Large intestine (tissue), 3 donors: ENCODE measurements at regions not wholly inside any gene's neighbourhood (a gene's known extent, or its start where the extent isn't known, plus 50 kb on each side); places are given as distances from the start of the nearest gene placed in this dataset.
"Not testable (repeated sequence)": the region's sequence is repeated elsewhere in the genome, so short reads cannot be mapped to it uniquely, and the experiment has no call there.

Experiments
- DNase-seq, 2 donors: peaks; one replicate each; pipeline versions ENCODE4 v3.0.0 to v3.0.0-alpha.2; 2013
- H3K27ac ChIP-seq: one replicate; pipeline ENCODE4 v1.5.1; 2013; ENCODE audit warnings: low read length
- H3K27me3 ChIP-seq: 2 replicates; pipeline ENCODE4 v1.6.1; 2013; ENCODE audit warnings: low read length; ENCODE audit not compliant: control insufficient read depth, insufficient read depth
- H3K36me3 ChIP-seq: 2 replicates; pipeline ENCODE4 v1.6.1; 2013; ENCODE audit warnings: low read length; ENCODE audit not compliant: control insufficient read depth, insufficient read depth
- H3K4me1 ChIP-seq: one replicate; pipeline ENCODE4 v1.6.1; 2013; ENCODE audit warnings: low read length; ENCODE audit not compliant: control insufficient read depth, insufficient read depth
- H3K4me3 ChIP-seq: one replicate; pipeline ENCODE4 v1.5.1; 2013; ENCODE audit warnings: low read length
- H3K9me3 ChIP-seq: one replicate; pipeline ENCODE4 v1.6.1; 2013; ENCODE audit warnings: mild to moderate bottlenecking, low read depth, low read length, moderate library complexity; ENCODE audit not compliant: control insufficient read depth
- WGBS: methylation state at CpG from one replicate; pipeline ENCODE4 v1.1.5; 2013; ENCODE audit warnings: low lambda C conversion rate; ENCODE audit not compliant: insufficient coverage; 5-methylcytosine and 5-hydroxymethylcytosine counted together

DNA sequence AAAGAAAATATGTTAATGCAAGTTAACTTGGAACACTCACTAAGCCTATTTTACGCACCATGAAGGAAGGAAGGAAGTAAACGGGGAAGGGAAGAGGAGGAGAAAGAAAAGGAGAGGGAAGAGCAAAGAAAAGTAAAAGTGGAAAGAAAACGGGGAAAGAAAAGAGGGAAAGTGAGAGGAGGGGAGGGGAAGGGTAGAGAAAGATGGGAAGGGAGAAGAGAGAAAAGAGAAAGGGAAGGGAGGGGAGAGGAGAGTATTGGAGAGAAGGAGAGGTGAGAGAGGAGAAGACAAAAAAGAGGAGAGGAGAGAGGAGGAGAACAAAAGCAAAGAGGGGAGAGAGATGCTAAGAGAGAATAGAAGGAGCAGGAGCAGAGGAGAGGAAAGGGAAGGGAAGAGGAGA lies 224.1 kb downstream of the SLITRK2 start:
- 94% methylated on average over 3 of the region's 3 CpGs for WGBS

DNA sequence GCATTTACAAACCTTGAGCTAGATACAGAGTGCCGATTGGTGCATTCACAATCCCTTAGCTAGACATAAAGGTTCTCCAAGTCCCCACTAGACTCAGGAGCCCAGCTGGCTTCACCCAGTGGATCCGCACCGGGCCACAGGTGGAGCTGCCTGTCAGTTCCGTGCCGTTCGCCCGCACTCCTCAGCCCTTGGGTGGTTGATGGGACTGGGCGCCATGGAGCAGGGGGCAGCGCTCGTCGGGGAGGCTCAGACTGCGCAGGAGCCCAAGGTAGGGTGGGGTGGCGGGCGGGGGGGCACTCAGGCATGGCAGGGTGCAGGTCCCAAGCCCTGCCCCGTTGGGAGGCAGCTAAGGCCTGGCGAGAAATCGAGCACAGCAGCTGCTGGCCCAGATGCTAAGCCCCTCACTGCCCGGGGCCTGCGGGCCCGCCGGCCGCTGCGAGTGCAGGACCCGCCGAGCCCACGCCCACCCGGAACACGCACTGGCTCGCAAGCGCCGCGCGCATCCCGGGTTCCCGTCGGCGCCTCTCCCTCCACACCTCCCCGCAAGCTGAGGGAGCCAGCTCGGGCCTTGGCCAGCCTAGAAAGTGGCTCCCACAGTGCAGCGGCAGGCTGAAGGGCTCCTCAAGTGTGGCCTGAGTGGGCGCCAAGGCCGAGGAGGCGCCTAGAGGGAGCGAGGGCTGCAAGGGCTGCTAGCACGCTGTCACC lies 228.5 kb downstream of the SLITRK2 start:
- H3K4me3 ChIP-seq, H3K4me1 ChIP-seq, H3K27ac ChIP-seq, H3K36me3 ChIP-seq, DNase-seq, H3K27me3 ChIP-seq, H3K9me3 ChIP-seq: not testable (repeated sequence)
- no CpG with 5 or more reads among the region's 45 CpGs for WGBS

More for the DNA sequence above, 224.1 kb downstream of the SLITRK2 start:
- Histone ChIP-seq H3K9me3 (no peaks in the 10 kb centered on the region), H3K4me1 (no peaks in the 10 kb centered on the region), H3K4me3 (no peak overlapping the region), H3K27me3 (no peaks in the 10 kb centered on the region), H3K27ac (no peak overlapping the region), H3K36me3 (no peaks in the 10 kb centered on the region)
- no peak for DNase-seq

DNA sequence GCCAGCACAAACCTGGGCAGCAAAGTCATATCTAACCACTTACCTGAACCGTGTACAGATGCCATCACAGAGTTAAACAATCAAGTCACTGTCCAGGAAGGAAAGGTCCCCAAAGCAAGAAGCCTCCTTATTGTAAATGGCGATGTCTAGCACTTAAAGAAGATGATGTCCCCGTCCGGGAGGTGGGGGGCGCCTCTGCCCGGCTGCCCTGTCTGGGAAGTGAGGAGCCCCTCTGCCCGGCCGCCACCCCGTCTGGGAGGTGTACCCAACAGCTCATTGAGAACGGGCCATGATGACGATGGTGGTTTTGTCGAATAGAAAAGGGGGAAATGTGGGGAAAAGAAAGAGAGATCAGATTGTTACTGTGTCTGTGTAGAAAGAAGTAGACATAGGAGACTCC lies 231.9 kb downstream of the SLITRK2 start:
- not testable (repeated sequence) for DNase-seq, H3K4me1 ChIP-seq, H3K36me3 ChIP-seq, H3K9me3 ChIP-seq, H3K4me3 ChIP-seq, H3K27me3 ChIP-seq, H3K27ac ChIP-seq
- no CpG with 5 or more reads among the region's 12 CpGs for WGBS

DNA sequence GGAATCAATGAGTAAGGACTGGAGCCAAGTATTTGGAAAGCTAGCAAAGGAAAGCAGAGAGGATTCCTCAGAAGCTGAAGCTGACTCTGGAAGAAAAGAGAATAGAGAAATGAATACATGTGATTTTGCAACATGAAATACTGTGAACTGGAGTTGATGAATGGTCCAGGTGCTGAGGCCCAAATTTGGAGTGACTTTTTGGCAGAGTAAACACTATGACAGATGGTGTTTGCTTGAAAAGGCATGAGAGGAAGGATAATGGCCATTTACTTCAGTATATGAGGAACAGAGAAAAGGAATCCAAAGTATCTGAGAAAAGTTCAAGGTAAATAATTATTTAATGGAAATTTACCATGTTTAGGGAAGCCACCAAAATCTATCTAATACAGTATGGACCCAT lies 236.7 kb downstream of the SLITRK2 start:
- Histone ChIP-seq H3K9me3 (no peaks in the 10 kb centered on the region), H3K27ac (no peak overlapping the region), H3K4me1 (no peaks in the 10 kb centered on the region), H3K27me3 (no peaks in the 10 kb centered on the region), H3K4me3 (no peak overlapping the region), H3K36me3 (no peaks in the 10 kb centered on the region)
- no peak for DNase-seq

- H3K36me3 ChIP-seq, result no peaks in the 10 kb centered on the region
- H3K27ac ChIP-seq, result no peak overlapping the region
- no peaks in the 10 kb centered on the region for H3K9me3 ChIP-seq
- H3K4me1 ChIP-seq, result no peaks in the 10 kb centered on the region
- no peak overlapping the region for H3K4me3 ChIP-seq
- no peaks in the 10 kb centered on the region for H3K27me3 ChIP-seq
- WGBS, result no CpG with 5 or more reads among the region's 2 CpGs
- DNase-seq, result no peak
Observed at GRCh38 chrX:146055733-146056132, 238.1 kb downstream of the SLITRK2 start.

DNA sequence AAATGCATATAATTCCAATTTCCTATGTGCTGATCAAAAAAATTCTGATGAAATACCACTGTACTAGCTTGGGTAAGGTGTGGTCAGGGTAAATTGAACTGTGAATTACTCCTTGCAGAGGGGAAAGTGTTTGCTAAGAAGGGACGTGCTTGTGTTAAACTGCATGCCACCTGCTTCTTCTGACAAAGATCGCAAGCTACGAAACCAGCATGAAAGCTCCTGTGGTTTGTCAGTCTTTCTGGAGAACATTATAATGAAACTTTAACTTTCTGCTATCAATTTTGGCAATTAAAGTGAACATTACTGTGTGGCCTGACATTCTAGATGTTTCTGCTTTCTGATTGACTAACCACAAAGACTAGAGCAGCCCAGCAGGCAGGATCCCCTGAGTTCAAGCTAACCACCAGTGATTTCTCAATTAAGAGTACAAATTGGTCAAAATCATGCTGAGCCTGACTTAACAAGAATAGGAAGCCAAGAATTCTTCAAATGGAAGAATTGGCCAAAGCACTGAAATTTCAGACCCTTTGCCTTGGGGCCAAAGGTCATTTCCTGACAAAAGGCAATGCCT lies 239.0 kb downstream of the SLITRK2 start:
- Histone ChIP-seq H3K27ac (no peak overlapping the region), H3K4me1 (no peaks in the 10 kb centered on the region), H3K4me3 (no peak overlapping the region), H3K36me3 (no peaks in the 10 kb centered on the region), H3K27me3 (no peaks in the 10 kb centered on the region), H3K9me3 (no peaks in the 10 kb centered on the region)
- peak in 1 of 2 donors; percentile 2 for DNase-seq
- whole genome bisulfite sequencing, result no CpG with 5 or more reads among the region's 3 CpGs

- no peak overlapping the region for H3K27ac ChIP-seq
- H3K9me3 ChIP-seq, result no peaks in the 10 kb centered on the region
- H3K4me3 ChIP-seq, result no peak overlapping the region
- H3K36me3 ChIP-seq, result no peaks in the 10 kb centered on the region
- no peak for DNase-seq
- WGBS, result no CpG with 5 or more reads among the region's 2 CpGs
- no peaks in the 10 kb centered on the region for H3K27me3 ChIP-seq
- H3K4me1 ChIP-seq, result no peaks in the 10 kb centered on the region
Observed at GRCh38 chrX:146064156-146064555, 246.5 kb downstream of the SLITRK2 start.

GRCh38 chrX:146090732-146091131 lies 273.1 kb downstream of the SLITRK2 start:
- H3K27me3 ChIP-seq, result no peaks in the 10 kb centered on the region
- no peak overlapping the region for H3K27ac ChIP-seq
- peaks cover under 1% of the 10 kb centered on the region for H3K4me1 ChIP-seq
- H3K4me3 ChIP-seq, result no peak overlapping the region
- DNase-seq, result no peak
- WGBS, result no CpG with 5 or more reads among the region's 1 CpG
- no peaks in the 10 kb centered on the region for H3K9me3 ChIP-seq
- H3K36me3 ChIP-seq, result no peaks in the 10 kb centered on the region

- Histone ChIP-seq H3K4me3 (no peak overlapping the region), H3K27me3 (no peaks in the 10 kb centered on the region), H3K36me3 (no peaks in the 10 kb centered on the region), H3K27ac (no peak overlapping the region), H3K4me1 (no peaks in the 10 kb centered on the region), H3K9me3 (no peaks in the 10 kb centered on the region)
- WGBS, result no CpG with 5 or more reads among the region's 4 CpGs
- DNase-seq, result no peak
Observed at GRCh38 chrX:146109362-146109761, 291.7 kb downstream of the SLITRK2 start.

- DNase-seq, H3K27ac ChIP-seq, H3K27me3 ChIP-seq, H3K4me1 ChIP-seq, H3K36me3 ChIP-seq, H3K4me3 ChIP-seq, H3K9me3 ChIP-seq: not testable (repeated sequence)
- WGBS, result no CpG with 5 or more reads among the region's 5 CpGs
Observed at GRCh38 chrX:146119074-146119473, 301.4 kb downstream of the SLITRK2 start.

DNA sequence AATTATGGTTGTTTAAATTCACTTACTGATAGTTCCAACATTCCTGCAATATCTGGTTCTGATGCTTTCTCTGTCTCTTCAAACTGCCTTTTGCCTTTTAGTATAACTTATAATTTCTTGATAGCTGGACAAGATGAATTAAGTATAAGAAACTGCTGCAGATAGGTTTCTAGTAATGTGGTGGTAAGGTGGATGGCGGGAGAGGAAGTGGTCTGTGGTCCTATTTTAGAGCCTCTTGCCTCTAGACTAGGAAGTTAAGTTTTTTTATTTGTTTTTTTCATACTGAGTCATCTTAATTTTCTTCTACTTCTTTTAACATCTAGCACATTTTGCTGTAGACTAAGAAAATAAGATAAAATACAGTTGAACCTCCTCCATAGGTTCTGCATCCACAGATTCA lies 310.0 kb downstream of the SLITRK2 start:
- Histone ChIP-seq H3K27me3 (no peaks in the 10 kb centered on the region), H3K27ac (no peak overlapping the region), H3K4me1 (no peaks in the 10 kb centered on the region), H3K36me3 (no peaks in the 10 kb centered on the region), H3K9me3 (no peaks in the 10 kb centered on the region), H3K4me3 (no peak overlapping the region)
- 100% methylated on average over 1 of the region's 1 CpG for WGBS
- DNase-seq, result no peak
